Thyroid gland (tissue), 4 donors: ENCODE measurements at regions not wholly inside any gene's neighbourhood (a gene's known extent, or its start where the extent isn't known, plus 50 kb on each side); places are given as distances from the start of the nearest gene placed in this dataset.

Experiments
- CTCF ChIP-seq, 6 experiments: fragments of 200-600 bp in 3 of 6; fragments of 450-650 bp in 3 of 6; sonication (generic) in 3 of 6; IDR thresholded peaks; one replicate each; pipeline ENCODE4 v1.5.1; 2016 to 2019; ENCODE audit warnings: antibody characterized with exemption in 6 of 6, mild to moderate bottlenecking in 2 of 6, inconsistent platforms in 1 of 6, moderate library complexity in 1 of 6
- POLR2A ChIP-seq, 2 donors: fragments of 450-650 bp; IDR thresholded peaks; one replicate each; pipeline ENCODE4 v1.6.1; 2017; ENCODE audit warnings: antibody characterized with exemption in 2 of 2, mild to moderate bottlenecking in 2 of 2, moderate library complexity in 1 of 2

- TF ChIP-seq POLR2A (IDR thresholded peaks at IDR 0.05) (no peak), CTCF (IDR thresholded peaks at IDR 0.05) (no peak)
Measured at GRCh38 chrX:150282953-150283352, 80.2 kb upstream of the MAMLD1 start.
